Left forelimb (tissue), 1 donor: ENCODE measurements at regions not wholly inside any gene's neighbourhood (a gene's known extent, or its start where the extent isn't known, plus 50 kb on each side); places are given as distances from the start of the nearest gene placed in this dataset.
"Not testable (repeated sequence)": the region's sequence is repeated elsewhere in the genome, so short reads cannot be mapped to it uniquely, and the experiment has no call there.

Experiments
- DNase-seq: peaks from one replicate; pipeline ENCODE4 v3.0.0-alpha.2; 2018; ENCODE audit warnings: low spot score

GRCh38 chr1:228669242-228669585, 66.1 kb upstream of the RHOU start:
- no peak for DNase-seq

- not testable (repeated sequence) for DNase-seq
Measured at GRCh38 chr1:228681076-228681565, 54.2 kb upstream of the RHOU start.

- no peak for DNase-seq
Measured at GRCh38 chr1:228683428-228683827, 51.9 kb upstream of the RHOU start.

- DNase-seq: no peak
Measured at GRCh38 chr1:228684607-228685006, 50.7 kb upstream of the RHOU start.

- DNase-seq: no peak
Measured at GRCh38 chr1:228685081-228685660, 50.1 kb upstream of the RHOU start.
